ENCODE measurements at regions not wholly inside any gene's neighbourhood (a gene's known extent, or its start where the extent isn't known, plus 50 kb on each side); places are given as distances from the start of the nearest gene placed in this dataset.

GRCh38 chr17:77590951-77591735 lies 367.4 kb upstream of the TNRC6C start:
- TF ChIP-seq CTCF (conservative IDR thresholded peaks at IDR 0.05 in 1 of 2, IDR thresholded peaks at IDR 0.05 in 1 of 2; ENCODE audit: low read depth in 1 of 2, low read length in 2 of 2) (no peak), EZH2 (IDR thresholded peaks at IDR 0.05; ENCODE audit: low read length, missing control alignments) (no peak)
